NOMO-1 treated with dmso at 0.1 percent for 144 hours (cell line): ENCODE measurements at regions not wholly inside any gene's neighbourhood (a gene's known extent, or its start where the extent isn't known, plus 50 kb on each side); places are given as distances from the start of the nearest gene placed in this dataset.

Experiments
- DNase-seq: peaks from one replicate; lab custom pipeline; 2025; ENCODE audit not compliant: unreplicated experiment; lab: John Stamatoyannopoulos, UW

GRCh38 chr7:25391961-25392587 is 163.8 kb upstream of the NPVF start:
- no peak for DNase-seq

DNA sequence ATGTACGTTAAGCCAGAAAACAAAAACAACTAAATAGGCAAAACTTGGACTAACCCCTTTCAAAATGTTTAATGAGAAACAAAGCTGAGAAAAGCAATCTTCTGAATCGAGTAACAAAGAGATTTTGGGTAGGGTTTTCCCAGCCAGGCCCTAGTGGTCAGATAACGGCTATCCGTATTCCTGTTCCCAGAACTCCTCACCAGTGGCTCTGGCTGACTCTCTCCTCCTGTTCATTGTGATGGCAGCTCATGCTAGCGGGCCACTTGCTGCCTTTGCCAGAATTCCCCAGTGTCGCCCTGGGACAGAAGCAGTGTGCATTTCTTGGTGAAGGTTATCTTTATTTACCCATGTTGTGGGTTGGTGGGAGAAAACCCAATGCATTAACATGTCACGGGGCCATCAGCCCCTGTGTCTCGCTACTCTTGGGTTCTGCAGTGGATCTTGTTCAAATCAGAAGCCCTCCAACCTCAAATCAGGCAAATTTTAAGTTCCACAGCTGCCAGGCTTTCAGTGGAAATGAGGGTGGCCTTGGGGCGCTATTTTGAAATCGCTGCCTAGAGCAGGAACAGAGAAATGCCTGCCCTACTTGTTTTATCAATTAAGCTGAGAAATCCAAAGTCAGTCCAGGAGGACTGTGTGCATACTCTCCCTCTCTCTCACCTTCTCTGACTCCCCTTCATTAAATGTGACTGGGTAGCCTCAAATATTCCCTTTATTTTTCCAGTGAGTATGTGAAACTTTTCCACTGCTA is 164.5 kb upstream of the NPVF start:
- DNase-seq: no peak

GRCh38 chr7:25395976-25396375 is 167.7 kb upstream of the NPVF start:
- no peak for DNase-seq

DNA sequence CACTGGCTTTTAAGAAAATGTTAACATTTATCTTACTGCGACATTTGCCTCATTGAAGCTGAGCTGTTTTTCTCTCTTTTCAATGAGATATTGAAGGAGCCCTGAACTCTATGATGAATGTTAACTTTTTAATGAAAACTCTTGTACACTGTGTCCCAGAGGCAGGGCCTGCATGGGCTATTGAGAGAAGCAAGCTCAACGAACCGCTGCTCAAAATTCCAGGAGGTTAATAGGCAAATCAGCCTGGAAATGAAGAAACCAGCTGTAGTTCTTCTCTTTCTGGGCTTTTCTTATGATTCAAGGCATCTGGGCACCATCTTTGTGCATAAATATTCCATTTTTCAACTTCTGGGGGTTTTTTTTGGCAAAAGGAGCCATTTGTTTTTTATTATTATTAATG is 168.4 kb upstream of the NPVF start:
- DNase-seq: no peak

DNA sequence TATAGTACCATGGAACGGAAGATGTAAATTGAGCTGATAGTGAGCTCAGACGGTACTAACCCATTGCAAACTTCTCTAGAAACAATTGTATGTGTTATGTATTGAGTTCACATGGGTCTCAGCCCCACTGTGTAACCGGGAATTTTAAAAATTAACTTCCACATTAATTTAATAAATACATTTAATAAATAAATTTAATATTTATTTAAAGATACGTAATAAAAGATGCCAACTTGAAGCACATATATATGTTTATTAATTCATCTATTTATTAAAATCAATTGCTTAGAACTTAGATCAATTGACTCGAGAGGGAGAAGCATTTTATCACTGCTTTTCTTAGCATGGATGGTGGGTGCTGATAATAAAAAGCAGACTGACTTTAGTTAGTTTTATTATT is 170.1 kb upstream of the NPVF start:
- DNase-seq: no peak

DNA sequence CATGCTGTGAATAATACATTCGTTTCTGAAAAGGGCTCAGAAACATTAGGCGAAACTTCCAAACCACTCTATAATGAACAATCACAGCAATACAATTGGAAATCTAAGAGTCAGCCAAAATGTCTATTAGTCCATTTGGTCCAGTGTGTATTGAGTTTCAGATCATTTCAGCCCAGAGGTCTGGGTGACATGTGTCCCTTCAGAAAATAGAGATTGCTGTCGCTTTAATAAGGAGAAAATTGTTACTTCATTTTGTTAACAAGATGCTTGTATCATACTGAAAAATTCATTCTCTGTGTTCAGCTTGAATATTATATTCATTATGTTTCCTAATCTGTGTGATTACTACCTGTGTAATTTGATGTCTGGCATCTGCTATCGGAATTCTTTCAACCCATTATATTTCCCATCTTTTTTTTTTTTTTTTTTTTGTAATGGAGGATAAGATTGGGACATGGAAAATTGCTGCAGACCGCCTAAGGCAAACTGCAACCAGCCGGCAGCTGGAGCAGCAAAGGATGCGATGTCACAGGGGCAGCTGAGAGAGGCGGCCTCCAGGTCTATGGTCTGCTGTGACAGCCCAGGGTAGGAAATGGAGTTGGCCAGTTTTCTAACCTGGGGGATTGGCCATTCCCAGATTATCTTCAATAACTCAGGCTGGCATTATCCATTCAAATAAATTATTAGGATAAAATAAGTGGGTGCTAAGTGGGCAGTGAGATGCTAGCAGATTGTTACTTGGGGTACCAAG is 170.9 kb upstream of the NPVF start:
- no peak for DNase-seq

- no peak for DNase-seq
Measured at GRCh38 chr7:25402532-25402931, 174.2 kb upstream of the NPVF start.

- no peak for DNase-seq
Measured at GRCh38 chr7:25405736-25406135, 177.4 kb upstream of the NPVF start.

DNA sequence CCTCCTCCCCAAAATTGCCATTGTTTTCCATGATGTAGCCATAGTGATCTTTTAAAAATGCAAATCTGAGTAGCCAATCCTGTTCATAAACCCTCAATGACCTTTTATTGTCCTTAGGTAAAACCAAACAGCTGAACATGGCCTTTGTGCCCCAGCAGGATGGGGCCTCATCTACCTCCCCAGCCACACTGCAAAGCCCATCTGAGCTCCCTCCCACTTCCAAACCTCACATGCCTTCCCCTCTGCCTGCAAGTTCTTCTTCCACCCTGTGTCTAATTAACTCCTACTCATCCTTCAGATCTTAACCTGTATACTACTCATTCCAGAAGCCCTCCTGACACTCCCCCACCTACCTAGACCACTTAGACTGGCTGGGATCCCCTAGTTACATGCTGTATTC is 178.8 kb upstream of the NPVF start:
- no peak for DNase-seq

DNA sequence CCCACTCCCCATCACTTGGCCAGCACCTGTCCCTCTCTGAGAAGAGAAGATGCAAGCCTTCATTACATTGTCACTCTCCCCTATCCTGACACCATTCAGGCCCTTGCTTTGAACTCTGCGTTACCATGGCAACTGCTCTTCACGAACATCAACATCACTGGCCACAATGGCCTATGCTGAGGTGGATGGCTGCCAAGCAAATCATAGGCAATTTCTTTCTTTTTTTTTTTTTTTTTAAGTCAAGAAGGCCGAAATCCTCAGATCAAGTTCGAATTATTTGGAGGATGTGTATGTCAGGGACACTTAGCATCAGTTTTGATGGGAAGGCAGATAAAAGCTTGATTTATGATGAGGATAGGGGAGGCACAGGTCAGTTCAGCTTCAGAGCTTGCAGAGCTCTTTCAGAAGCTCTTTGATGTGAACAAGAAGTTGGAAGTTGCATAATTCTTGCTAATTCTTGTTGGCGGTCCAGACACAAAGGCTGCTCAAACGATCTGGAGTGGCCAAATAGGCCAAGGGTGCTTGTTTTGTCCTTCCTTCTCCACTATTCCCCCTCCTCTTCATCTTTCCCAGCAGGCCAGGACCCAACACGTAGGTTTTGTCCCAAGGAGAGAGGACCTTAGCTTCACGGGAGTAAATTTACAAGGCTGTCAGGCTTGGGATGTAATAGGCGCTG is 179.9 kb upstream of the NPVF start:
- DNase-seq: no peak

GRCh38 chr7:25408876-25409275 is 180.6 kb upstream of the NPVF start:
- no peak for DNase-seq

DNA sequence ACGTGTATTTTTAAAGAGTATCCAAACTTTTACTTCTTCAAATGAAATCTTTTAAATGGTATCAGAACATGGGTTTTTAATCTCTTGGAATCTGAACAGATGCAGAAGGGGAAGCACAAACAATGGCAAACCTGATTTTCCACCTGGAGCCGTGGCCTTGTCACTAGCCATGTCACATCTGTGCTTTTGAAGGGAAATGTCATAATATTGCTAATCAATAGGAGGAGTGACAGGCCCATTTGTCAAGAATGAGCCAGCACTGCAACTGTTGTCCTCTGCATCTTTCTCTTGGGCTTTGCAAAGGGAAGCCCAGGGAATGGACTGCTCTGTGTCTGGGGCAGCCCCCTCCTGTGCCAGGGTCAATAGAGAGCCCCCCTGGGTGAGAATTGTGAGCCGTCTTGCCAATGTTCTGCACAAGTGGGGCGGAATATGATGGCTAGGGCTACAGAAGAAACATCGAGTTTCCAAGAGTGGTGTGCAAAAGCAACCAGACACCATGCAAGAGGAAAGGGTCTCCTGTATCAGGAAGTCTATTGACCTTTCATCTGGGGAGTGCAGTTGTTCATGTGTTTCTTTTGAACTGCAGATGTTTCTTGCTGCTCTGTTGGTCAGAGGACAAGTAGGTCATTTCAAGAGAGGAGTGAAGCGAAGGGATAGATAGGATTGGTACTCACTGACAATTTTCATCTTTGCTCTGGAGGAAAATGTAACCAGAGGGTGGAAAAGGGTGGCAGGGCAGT is 181.8 kb upstream of the NPVF start:
- DNase-seq: no peak

DNA sequence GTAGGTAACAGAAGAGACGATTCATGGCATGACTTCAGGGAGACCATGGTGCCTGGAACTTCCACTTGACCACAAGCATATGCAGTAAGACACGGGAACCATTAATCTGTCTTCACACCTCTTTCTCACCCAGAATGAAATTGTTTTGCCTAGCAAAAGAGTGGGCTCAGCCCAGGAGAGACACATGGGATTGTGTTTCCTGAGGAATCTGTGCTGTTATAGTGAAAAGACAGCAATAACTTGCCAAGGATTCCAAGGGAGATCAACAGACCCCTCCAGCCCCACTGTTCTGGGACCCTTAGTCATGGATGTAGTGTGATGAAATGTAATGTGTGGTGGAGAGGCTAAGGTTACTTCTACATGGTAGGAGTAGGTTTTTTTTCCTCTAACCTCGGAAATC is 192.5 kb upstream of the NPVF start:
- DNase-seq: no peak

DNA sequence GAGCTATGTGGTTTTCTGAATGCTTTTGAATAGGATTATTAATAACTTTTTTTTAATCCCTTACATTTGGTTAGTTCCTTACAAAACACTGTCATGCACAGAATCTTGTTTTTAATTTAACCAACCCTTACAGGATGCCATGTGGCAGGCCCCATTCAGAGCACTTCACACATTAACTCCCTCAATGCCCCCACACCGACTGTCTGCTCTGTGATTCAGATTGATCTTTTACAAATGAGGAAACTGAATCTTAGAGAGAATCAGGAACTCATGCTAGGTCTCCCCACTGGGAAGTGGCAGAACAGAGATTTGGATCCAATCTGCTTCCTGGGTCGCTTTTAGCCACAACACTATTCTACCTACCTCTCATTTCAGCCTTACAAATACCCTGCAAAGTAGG is 195.8 kb upstream of the NPVF start:
- no peak for DNase-seq

DNA sequence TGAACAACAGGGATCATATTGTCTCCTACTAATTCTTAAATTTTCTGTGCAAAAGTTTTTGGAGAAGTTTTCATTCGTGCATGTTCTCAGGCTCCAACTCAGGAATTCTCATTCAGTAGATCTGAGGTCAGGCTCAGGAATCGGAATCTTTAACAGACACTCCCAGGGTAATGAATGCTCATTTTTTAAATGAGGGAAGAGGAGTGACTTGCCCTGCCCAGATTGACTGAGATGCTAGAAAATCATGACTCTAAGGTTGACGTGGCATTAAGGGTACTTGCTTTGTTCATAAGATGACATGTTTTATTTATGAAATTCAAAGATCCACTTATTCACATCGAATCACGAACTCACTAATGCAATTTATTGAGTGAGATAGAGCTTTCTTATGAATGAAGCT is 196.6 kb upstream of the NPVF start:
- no peak for DNase-seq

- peak; percentile 57 for DNase-seq
Measured at GRCh38 chr7:25427721-25428120, 199.4 kb upstream of the NPVF start.

- no peak for DNase-seq
Measured at GRCh38 chr7:25429731-25430130, 201.4 kb upstream of the NPVF start.

DNA sequence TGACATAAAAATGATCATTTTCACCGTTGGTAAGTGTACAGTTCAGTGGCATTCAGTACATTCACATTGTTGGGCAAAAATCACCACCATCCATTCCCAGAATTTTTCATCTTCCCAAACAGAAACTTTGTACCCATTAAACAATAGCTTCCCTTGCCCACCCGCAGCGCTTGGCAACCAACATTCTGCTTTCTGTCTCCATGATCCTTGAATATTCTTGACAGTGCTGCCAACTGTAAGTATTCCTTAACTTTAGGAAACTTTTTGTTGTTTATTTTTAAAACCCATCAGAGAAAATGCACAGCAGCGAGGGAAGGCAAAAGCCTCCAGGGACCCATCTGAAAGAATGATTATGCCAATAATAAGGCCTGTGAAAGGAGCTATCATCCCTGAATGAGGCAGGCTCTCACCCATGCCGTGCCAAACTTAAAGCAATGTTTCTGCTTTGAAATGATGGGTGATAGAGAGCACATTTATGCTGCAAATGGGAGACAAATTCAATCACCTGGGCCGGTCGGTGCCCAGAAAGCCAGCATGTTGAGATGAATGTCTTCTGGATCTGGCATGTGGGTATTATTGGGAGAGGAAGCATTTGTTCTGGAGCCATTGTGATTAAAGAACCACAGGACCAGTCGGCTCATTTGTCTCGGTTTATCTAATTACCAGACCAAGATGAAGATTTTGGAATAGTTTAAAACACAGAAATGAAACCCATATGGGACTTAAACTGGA is 202.1 kb upstream of the NPVF start:
- DNase-seq: no peak

GRCh38 chr7:25431956-25432450 is 203.7 kb upstream of the NPVF start:
- DNase-seq: no peak

DNA sequence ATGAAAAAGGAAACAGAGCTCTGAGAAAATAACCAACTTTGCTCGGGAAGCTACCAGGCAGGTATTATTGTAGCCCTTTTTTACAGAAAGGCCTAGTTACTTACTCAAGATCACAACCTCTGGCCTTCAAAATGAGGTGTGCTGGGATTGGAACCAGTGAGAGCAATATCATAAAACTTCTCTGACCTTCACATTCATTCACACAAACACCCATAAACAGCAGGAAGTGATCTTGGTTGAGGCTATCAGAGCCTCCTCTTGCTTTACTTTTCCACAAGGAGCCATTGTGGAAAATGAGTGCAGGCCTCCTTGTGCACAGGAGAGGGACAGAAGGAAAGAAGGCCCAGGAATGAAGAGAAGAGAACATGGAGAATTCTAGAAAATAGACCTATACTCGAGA is 204.5 kb upstream of the NPVF start:
- no peak for DNase-seq
